ELR (cell line): ENCODE measurements at regions not wholly inside any gene's neighbourhood (a gene's known extent, or its start where the extent isn't known, plus 50 kb on each side); places are given as distances from the start of the nearest gene placed in this dataset.
A peak's percentile ranks its signal among the peaks of the same experiment; 100 is the strongest.

Experiments
- DNase-seq: peaks from one replicate; pipeline ENCODE4 v3.0.0-alpha.2; 2015; ENCODE audit warnings: low read depth

- DNase-seq: no peak
These were observed 247.7 kb upstream of the ZNF462 start for GRCh38 chr9:106615118-106615889.

DNA sequence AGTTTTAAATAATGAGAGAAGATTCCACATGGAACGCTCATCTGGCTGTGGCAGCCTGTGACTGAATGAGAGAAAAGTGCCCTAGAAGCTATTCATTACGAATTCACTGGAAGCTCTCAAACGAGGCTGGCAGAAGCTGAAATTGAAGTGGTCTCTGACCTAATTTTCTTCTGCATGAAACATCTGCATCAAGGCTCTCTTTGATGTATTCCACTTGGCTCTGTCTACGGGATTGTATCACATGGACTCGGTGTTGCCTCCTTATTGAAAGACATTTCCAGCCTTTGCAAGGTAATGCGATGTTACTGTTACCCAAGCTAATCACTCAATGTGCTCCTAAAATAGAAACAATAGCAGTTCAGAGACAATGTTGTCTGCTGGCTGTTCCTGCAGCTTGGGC is 246.9 kb upstream of the ZNF462 start:
- DNase-seq: no peak

DNA sequence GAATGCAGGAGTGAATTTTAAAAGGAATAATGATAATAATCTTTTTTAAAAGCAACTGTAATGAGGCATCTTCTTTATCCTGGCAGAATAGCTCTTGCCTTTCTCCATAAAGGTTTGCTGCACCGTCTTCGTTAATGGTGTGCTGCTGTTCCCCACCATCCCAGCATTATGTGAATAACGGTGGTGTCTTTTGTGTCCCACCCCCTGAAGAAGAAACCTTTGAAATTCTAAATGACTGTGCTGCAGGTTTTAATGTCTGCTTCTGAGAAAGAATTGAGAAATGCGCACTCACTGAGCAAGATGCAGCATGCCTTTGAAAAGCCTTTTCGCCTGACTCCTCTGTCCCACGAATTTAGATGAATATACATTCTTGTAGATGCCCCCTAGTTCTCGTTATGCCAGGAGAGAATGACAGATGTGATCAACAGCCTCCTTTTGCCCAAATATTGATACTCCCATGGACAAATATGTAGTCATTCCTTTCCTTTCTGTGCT is 246.1 kb upstream of the ZNF462 start:
- no peak for DNase-seq

DNA sequence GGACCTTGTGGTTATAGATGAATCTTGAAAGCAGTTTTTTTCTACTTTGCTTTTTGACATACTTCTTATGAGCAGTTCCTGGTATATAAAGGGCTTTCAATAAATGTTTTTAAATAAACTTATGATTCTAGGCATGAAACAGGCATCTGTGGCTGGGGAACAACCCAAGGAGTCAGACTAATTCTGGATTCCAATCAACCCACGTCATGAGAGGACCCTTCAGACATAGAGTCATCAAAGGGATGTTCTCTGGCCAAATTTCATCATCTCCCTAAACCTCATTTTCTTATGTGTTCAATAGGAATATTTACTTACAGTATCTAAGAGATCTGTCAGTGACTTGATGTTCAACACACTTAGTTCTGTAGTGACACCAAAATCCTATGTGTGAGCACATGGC is 243.8 kb upstream of the ZNF462 start:
- peak; percentile 42 for DNase-seq

DNA sequence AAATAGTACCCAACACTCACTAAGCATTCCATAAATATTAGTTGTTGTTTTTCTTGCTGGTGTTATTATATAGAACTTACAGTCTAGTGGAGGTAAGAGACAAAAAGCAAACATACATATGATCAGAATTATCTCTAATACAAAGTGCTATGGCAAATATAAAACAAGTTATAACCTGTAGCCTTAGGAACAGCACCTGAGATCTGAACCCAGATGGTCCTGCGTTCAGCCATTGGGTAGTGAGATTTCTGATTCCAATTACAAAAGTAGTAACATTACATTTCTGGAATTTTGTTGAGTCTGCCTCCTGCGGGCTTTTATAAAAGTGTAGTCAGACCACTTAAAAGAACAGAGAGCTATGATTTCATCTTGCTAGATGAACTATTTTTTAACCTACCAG is 242.9 kb upstream of the ZNF462 start:
- no peak for DNase-seq

DNA sequence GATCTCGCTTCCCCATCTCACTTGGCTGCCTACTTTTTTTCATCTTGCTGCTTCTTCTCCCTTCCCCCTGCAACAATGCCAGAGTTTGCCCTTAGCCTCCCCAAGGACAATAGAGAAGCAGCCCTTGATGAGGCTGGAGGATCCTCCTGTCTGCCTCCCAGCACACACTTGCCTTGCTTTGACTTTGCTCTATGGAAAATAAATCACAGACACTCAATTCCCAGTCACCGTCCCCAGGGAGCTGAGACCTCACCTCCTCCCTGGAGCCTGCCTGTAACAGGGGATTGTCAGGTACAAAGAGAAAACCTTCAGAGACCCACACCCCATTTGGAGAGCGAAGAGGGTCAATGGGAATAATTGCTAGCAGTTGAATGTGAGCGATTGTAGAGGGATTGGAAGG is 242.1 kb upstream of the ZNF462 start:
- DNase-seq: no peak

DNA sequence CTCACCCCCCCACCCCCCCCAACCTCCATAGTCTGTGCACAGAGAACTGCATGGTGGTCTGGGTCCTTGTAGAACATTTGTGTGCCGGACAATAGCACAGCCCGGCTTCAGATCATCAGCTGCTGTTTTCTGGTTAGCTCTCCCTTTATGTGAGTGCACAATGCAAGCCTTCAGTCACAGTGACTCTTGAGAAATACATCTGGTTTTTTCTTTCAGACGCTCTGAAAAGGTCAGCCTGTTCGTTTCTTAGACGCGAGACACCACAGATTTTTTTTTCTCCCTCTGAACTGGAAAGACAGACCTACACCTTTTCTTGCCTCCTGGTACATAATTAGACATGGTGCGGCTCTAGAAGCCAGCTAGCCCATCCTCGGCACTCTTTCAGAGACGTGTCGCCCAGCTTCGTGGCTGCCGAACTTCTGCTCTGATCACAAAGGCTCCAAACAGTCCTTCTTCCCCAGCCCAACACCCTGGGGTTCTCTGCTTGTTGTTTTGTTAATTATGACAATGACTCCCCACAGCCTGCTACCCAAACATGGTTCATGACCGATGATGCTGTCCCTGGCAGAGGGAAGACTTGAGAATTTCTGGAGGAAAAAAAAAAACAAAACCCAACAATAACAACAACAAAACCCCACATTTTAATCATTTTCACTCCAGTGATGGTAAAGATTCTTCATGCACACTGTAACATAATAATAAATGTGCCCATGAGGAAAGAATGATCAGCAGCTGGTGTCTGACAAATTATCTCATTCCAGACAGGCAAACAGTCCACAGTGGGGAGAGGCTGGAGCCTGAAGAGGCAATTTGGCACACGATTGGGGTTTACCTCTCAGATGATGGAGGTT is 241.4 kb upstream of the ZNF462 start:
- DNase-seq: no peak

DNA sequence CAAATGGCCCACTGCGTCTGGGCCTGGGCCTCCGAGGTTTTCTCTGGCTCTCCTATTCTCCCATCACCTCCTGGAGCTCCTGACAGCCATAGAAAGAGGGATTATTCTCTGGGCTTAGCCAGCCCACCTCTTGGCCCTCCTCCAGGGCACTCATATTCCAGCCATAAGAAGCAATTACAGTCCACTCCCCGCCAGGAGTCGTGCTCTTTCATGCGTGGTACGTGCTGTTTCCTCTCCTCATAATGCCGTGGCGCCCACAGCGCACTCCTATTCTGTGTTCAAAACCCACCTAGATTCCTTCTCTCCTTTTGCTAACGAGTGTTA is 240.8 kb upstream of the ZNF462 start:
- no peak for DNase-seq

DNA sequence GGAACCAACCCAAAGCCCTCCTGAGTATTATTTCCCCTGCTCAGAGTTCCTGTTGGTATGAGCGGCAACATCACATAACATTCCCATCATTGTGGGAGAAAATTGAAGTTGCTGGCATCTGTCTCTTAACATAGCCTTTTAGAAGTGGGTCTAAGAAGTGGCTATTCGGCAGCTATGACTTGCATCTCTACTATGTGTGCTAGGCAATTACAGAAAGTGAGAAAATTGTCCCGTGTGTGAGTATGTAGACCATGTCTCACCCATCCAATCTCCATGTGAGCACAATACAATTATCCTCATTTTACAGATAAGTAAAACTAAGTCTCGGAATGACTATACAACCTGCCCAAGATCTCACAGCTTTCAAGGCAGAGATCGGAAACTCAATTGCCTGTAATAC is 239.4 kb upstream of the ZNF462 start:
- DNase-seq: no peak

DNA sequence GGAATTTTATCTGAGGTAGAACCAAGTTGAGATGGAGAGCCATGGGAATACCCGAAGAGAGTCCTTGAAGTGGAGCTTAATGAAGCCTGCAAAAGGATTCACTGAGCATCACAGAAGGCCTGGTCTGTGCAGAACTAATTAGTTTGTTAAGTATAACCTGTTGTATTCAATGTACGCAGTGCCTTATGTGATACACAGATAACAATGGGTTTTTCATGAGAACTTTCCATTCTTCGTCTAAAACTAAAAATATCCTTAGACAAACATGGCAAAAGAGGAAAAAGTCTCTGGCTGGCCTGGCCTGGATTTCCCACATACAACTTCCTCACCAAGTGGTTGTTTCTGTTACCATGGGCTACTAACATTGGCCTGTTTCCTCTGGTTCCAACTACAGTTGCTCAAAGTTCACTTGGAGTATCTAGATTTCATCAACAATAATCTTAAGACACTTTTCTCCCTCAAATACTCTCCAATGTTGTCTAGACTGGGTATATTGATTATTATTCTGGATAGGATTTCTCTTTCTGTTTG is 237.6 kb upstream of the ZNF462 start:
- no peak for DNase-seq

DNA sequence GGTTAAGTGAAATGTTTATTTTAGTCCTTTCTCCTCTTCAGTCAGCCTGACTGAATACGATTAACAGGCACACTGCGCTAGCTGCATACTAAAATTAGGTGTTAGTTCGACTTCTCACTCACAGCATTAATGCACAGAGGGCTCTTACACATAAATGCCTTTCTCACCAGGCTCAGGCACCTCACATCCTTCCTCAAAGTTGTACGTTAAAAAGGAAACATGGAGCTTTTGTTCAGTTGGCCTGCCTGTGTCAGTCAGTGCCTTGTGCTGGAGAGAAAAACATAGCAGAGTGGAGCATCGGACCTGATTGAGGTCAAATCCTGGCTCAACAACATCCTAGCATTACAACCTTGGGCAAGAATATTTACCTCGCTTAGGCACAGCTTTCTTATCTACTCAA is 236.0 kb upstream of the ZNF462 start:
- no peak for DNase-seq

DNA sequence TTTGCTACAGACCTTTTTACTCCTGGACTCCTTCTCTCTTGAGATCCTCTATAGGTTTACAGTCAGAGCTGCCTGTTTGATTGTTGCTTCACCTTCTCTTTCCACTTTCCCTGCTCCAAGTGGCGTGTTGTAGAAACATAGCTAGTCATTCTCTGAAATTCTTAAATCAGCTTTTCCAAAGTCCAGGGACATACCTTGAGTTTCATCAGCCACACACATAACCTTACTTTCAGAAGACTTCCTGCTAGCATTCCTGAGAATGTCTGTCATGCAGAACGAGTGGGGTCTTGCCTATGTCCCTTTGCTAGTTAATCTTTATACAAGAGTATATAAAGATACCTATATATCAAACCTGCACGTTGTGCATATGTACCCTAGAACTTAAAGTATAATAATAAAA is 230.3 kb upstream of the ZNF462 start:
- DNase-seq: no peak

DNA sequence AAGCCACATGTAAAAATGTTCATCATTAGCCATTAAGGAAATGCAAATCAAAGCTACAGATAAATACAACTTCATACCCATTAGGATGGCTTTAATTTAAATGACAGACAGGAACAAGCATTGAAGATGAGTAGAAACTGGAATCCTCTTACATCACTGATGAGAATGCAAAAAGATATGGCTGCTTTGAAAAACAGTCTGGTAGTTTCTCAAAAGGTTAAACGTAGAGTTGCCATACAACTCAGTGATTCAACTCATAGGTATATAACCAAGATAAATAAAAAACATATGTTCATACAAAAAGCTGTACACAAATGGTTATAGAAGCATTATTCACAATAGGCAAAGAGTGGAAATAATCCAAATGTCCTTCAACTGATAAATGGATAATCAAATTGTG is 228.8 kb upstream of the ZNF462 start:
- no peak for DNase-seq

DNA sequence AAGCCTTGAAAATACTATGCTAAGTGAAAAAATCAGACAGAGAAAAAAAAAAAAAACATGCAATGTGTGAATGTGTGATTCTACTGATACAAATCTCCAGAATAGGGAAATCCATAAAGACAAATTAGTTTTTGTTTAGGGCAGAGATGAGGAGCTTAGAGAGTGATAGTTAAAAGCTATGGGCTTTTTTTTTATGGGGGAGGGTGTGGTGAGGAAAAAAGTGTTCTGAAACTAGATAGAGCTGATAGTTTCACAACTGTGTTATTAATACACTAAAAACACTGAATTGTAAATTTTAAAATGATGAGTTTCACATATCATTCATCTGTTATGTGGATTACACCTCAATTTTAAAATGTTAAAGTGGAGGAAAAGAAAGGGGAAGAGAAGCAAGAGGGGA is 228.3 kb upstream of the ZNF462 start:
- DNase-seq: no peak

DNA sequence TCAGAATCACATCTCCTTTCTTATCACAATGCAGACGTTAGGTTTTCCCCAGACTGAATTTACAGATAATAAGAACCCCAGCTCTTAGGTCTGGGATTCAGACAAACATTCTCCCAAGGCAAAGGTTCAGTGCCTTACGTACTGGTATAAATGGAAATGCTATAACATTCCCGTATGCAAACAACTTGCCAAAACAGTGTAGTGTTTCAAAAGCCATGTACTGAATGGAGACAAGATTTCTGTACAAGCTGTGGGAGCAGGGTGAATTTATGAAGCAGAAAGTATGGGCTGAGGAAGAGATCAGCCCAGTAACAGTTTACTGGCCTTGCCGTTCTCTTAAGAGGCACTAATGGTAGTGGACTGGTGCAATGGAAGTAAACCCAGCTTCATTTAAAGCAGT is 225.5 kb upstream of the ZNF462 start:
- DNase-seq: no peak

GRCh38 chr9:106639873-106640568 is 222.9 kb upstream of the ZNF462 start:
- no peak for DNase-seq

GRCh38 chr9:106643211-106643930 is 219.6 kb upstream of the ZNF462 start:
- peak; percentile 12 for DNase-seq

- DNase-seq: no peak
These were observed 218.3 kb upstream of the ZNF462 start for GRCh38 chr9:106644661-106645060.

GRCh38 chr9:106648799-106649198 is 214.2 kb upstream of the ZNF462 start:
- DNase-seq: peak; percentile 23

- no peak for DNase-seq
These were observed 213.3 kb upstream of the ZNF462 start for GRCh38 chr9:106649664-106650063.

DNA sequence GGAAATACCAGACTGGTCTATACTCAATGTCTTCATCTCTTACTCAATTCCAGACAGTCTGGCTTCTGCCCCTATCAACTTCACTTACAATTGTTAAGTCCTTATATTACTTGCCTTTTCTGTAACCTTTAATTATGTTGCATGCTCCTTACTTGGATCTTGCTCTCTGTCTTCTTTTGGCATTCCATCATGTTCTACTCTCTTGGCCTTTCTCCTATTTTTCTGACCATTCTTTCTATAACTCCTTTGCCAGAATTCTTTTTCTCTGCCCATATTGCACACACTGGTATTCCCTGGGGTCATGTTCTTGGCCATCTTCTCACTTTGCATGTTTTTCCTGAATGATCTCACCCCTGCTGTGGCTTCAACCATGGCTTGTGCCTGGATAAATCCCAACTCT is 209.8 kb upstream of the ZNF462 start:
- DNase-seq: no peak

GRCh38 chr9:106655966-106656365 is 207.0 kb upstream of the ZNF462 start:
- DNase-seq: no peak
